Parathyroid adenoma (tissue), 2 donors: ENCODE measurements at regions not wholly inside any gene's neighbourhood (a gene's known extent, or its start where the extent isn't known, plus 50 kb on each side); places are given as distances from the start of the nearest gene placed in this dataset.

Experiments
- H2AFZ ChIP-seq: fragments of 300-600 bp; sonication (generic); one replicate; pipeline ENCODE4 v1.7.0; 2017; ENCODE audit warnings: antibody characterized with exemption, mild to moderate bottlenecking
- H3K27ac ChIP-seq: fragments of 300-600 bp; sonication (generic); one replicate; pipeline ENCODE4 v1.7.0; 2017
- H3K27me3 ChIP-seq: fragments of 300-600 bp; sonication (generic); one replicate; pipeline ENCODE4 v1.7.0; 2017; ENCODE audit warnings: low read length; ENCODE audit not compliant: control insufficient read depth, insufficient read depth
- H3K36me3 ChIP-seq: fragments of 300-600 bp; sonication (generic); one replicate; pipeline ENCODE4 v1.7.0; 2017; ENCODE audit warnings: low read length; ENCODE audit not compliant: control insufficient read depth, insufficient read depth
- H3K4me1 ChIP-seq: fragments of 300-600 bp; sonication (generic); one replicate; pipeline ENCODE4 v1.7.0; 2017; ENCODE audit warnings: control low read depth
- H3K4me2 ChIP-seq: fragments of 300-600 bp; sonication (generic); one replicate; pipeline ENCODE4 v1.7.0; 2017; ENCODE audit warnings: low read length
- H3K4me3 ChIP-seq: fragments of 300-600 bp; sonication (generic); one replicate; pipeline ENCODE4 v1.7.0; 2017; ENCODE audit warnings: low read depth, low read length
- H3K79me2 ChIP-seq: fragments of 300-600 bp; sonication (generic); one replicate; pipeline ENCODE4 v1.7.0; 2017; ENCODE audit warnings: control low read depth
- H3K9ac ChIP-seq: fragments of 300-600 bp; sonication (generic); one replicate; pipeline ENCODE4 v1.7.0; 2017; ENCODE audit warnings: mild to moderate bottlenecking
- H3K9me3 ChIP-seq: fragments of 300-600 bp; sonication (generic); one replicate; pipeline ENCODE4 v1.7.0; 2017; ENCODE audit warnings: low read length; ENCODE audit not compliant: control insufficient read depth
- TF ChIP-seq, protein P1 (sequence below): fragments of 300-600 bp; sonication (generic); IDR thresholded peaks from one replicate; pipeline ENCODE4 v1.7.0; 2017; ENCODE audit warnings: antibody characterized with exemption, mild to moderate bottlenecking
- donor health status: primary hyperparathyroidism.

DNA sequence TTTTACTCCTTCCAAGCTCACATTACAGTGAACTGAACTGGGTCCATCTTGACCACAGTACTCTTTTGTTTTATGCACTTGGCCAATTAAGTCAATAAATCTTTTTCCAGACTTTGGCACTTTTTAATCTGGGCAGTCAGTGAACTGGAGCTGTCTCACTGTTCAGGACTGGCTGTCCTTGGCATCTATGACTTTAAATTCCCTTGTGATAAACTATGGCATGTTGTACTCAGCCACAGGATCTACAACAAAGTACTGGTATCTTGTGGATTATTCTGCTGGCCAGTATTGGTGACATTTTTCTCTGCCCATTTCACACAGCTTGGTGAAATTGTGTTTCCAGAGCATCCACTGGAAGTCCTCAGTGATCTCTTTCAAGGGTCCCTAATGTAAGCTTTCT is 1144.8 kb upstream of the SEMA6A start:
- no peak overlapping the region for H3K27ac ChIP-seq
- H3K79me2 ChIP-seq: no peaks in the 10 kb centered on the region
- H3K9me3 ChIP-seq: no peaks in the 10 kb centered on the region
- H3K27me3 ChIP-seq: no peaks in the 10 kb centered on the region
- no peak overlapping the region for H3K4me3 ChIP-seq
- no peak overlapping the region for H2AFZ ChIP-seq
- H3K9ac ChIP-seq: no peak overlapping the region
- no peak overlapping the region for H3K4me2 ChIP-seq
- H3K36me3 ChIP-seq: no peaks in the 10 kb centered on the region
- H3K4me1 ChIP-seq: no peaks in the 10 kb centered on the region
- TF ChIP-seq, protein P1, sequence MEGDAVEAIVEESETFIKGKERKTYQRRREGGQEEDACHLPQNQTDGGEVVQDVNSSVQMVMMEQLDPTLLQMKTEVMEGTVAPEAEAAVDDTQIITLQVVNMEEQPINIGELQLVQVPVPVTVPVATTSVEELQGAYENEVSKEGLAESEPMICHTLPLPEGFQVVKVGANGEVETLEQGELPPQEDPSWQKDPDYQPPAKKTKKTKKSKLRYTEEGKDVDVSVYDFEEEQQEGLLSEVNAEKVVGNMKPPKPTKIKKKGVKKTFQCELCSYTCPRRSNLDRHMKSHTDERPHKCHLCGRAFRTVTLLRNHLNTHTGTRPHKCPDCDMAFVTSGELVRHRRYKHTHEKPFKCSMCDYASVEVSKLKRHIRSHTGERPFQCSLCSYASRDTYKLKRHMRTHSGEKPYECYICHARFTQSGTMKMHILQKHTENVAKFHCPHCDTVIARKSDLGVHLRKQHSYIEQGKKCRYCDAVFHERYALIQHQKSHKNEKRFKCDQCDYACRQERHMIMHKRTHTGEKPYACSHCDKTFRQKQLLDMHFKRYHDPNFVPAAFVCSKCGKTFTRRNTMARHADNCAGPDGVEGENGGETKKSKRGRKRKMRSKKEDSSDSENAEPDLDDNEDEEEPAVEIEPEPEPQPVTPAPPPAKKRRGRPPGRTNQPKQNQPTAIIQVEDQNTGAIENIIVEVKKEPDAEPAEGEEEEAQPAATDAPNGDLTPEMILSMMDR: no peak

DNA sequence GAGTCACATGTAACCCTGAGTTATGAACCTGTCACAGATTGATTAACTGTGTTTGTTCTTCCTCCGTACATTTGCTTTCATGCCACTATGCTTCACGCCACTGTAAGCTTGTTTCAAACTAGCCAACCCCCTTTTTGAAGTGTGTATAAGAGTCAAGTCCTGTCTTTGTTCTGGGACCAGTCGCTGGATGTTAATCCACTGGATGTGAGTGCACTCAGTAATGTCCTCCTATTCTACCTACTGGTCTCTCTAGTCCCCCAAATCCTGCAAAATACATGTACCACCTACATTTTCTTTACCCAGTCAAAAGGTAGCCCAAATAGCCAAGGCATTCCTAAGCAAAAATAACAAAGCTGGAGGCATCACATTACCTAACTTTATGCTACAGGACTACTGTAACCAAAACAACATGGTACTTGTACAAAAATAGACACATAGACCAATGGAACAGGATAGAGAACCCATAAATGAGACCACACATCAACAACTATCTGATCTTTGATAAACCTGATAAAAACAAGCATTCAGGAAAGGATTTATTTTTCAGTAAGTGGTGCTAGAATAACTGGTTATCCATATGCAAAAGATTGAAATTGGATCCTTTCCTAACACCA is 1139.1 kb upstream of the SEMA6A start:
- Histone ChIP-seq H3K9ac (no peak overlapping the region), H3K4me1 (no peaks in the 10 kb centered on the region), H3K4me2 (no peak overlapping the region), H3K9me3 (no peaks in the 10 kb centered on the region), H3K4me3 (no peak overlapping the region), H3K36me3 (no peaks in the 10 kb centered on the region), H3K79me2 (no peaks in the 10 kb centered on the region), H2AFZ (no peak overlapping the region), H3K27me3 (no peaks in the 10 kb centered on the region), H3K27ac (no peak overlapping the region)
- TF ChIP-seq, protein P1: no peak

DNA sequence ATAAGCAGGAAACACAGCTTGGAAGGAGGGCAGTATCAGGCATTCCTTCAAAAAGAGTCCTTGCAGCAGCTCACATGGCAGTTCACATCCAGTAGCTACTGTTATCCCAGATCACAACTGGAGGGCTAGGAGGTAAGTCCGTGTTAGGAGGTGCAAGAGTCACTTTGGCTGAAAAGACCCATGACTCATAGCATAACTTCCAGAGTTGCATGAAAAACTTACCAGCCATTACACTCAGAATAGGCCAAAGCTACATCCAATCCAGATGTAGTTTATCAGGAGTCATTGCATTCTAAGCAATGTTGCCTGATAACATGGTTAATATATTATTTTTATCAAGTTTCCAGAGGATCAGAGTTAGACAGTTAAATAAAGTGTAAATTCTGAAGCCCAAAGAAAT is 1126.4 kb upstream of the SEMA6A start:
- H3K27ac ChIP-seq: no peak overlapping the region
- no peaks in the 10 kb centered on the region for H3K27me3 ChIP-seq
- no peak overlapping the region for H3K4me3 ChIP-seq
- H3K4me2 ChIP-seq: no peak overlapping the region
- H3K4me1 ChIP-seq: no peaks in the 10 kb centered on the region
- TF ChIP-seq, protein P1: no peak
- no peak overlapping the region for H2AFZ ChIP-seq
- H3K9ac ChIP-seq: no peak overlapping the region
- H3K79me2 ChIP-seq: no peaks in the 10 kb centered on the region
- no peaks in the 10 kb centered on the region for H3K9me3 ChIP-seq
- H3K36me3 ChIP-seq: no peaks in the 10 kb centered on the region

DNA sequence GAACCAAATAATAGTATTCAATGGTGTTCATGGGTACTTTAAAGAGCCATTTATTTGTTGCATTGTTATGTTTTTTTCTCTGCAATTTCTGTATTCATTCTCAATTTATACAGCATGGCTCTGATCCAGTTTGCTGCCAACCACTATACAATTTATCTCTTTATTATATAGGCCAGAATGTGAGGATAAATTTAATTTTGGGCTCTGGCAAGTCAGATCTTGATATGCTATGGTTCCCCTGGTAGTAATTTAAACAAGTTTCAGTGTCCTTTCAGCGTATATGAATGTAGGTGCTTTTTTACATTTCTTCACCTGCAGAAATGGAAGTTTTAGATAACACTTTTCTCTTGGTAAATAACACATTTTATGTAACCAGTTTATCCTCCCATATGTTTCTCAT is 1118.0 kb upstream of the SEMA6A start:
- no peaks in the 10 kb centered on the region for H3K27me3 ChIP-seq
- H3K4me2 ChIP-seq: no peak overlapping the region
- no peaks in the 10 kb centered on the region for H3K4me1 ChIP-seq
- no peaks in the 10 kb centered on the region for H3K79me2 ChIP-seq
- no peaks in the 10 kb centered on the region for H3K9me3 ChIP-seq
- no peak overlapping the region for H3K9ac ChIP-seq
- TF ChIP-seq, protein P1: no peak
- H3K4me3 ChIP-seq: no peak overlapping the region
- no peak overlapping the region for H3K27ac ChIP-seq
- H2AFZ ChIP-seq: no peak overlapping the region
- H3K36me3 ChIP-seq: no peaks in the 10 kb centered on the region

DNA sequence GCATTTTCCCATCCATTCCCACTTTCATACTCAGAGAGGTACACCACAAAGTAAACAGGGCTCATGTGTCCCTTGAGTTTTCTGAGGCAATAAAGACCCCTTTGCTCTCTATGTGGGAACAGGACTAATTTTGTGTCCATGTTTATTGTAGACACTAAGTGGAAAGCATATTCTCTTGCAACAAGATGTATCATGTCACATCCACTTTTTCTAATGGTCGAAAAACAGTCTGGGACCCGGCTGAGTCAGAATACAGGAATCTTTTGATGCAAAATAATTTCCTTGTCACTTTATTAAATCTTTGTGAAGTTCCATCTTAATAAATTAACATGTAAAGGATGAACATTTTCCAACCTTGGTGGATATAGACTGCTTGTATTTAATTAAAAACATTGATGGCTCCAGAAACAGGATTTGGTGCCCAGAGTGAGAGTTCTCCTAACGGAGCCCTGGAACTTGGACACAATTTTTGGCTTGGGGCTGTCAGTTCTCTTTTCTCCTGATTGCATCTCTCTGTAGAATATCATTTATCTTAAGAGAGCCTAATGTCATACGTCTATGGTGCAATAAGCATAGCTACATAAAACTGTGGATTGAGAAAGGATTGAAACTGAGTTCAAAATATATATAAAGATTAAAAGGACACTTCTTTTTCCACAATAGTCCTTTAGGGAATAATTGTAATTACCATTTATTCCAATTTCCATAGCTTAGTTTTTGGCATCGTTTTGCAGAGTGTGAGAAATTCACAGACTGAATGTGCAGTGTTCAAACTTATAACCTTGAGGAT is 1116.7 kb upstream of the SEMA6A start:
- H3K9me3 ChIP-seq: no peaks in the 10 kb centered on the region
- TF ChIP-seq, protein P1: no peak
- no peak overlapping the region for H3K27ac ChIP-seq
- no peaks in the 10 kb centered on the region for H3K4me1 ChIP-seq
- H3K27me3 ChIP-seq: no peaks in the 10 kb centered on the region
- no peak overlapping the region for H3K4me2 ChIP-seq
- H3K4me3 ChIP-seq: no peak overlapping the region
- H3K36me3 ChIP-seq: no peaks in the 10 kb centered on the region
- no peak overlapping the region for H3K9ac ChIP-seq
- H3K79me2 ChIP-seq: no peaks in the 10 kb centered on the region
- no peak overlapping the region for H2AFZ ChIP-seq
